Stomach (tissue), 8 donors: ENCODE measurements at regions not wholly inside any gene's neighbourhood (a gene's known extent, or its start where the extent isn't known, plus 50 kb on each side); places are given as distances from the start of the nearest gene placed in this dataset.

Experiments
- DNase-seq, 2 donors: peaks; one replicate each; pipeline versions ENCODE4 v3.0.0 to v3.0.0-alpha.2; 2013 to 2019
- H3K27ac ChIP-seq, 5 donors: fragments of 200-600 bp in 4 of 5; sonication (generic) in 4 of 5; one replicate each; pipeline ENCODE4 v1.5.1; 2013 to 2019; ENCODE audit warnings: mild to moderate bottlenecking in 1 of 5, moderate library complexity in 1 of 5
- H3K27me3 ChIP-seq, 3 donors: fragments of 200-600 bp; sonication (generic); one replicate each; pipeline ENCODE4 v1.5.1; 2017 to 2019; ENCODE audit warnings: mixed run types in 1 of 3
- H3K36me3 ChIP-seq, 4 donors: fragments of 200-600 bp; sonication (generic); 1 replicate in 3 of 4; 2 replicates in 1 of 4; pipeline ENCODE4 v1.5.1; 2016 to 2019
- H3K4me1 ChIP-seq, 4 donors: fragments of 200-600 bp; sonication (generic); one replicate each; pipeline ENCODE4 v1.5.1; 2016 to 2019
- H3K4me3 ChIP-seq, 4 donors: fragments of 200-600 bp; sonication (generic) in 3 of 4; one replicate each; pipeline ENCODE4 v1.5.1; 2016 to 2019; ENCODE audit warnings: mild to moderate bottlenecking in 1 of 4
- H3K9me3 ChIP-seq, 4 donors: fragments of 200-600 bp; sonication (generic); one replicate each; pipeline ENCODE4 v1.5.1; 2016 to 2019
- CTCF ChIP-seq, 7 experiments: fragments of 450-650 bp in 4 of 7; fragments of 200-600 bp in 3 of 7; sonication (generic) in 3 of 7; IDR thresholded peaks; one replicate each; pipeline ENCODE4 v1.5.1; 2016 to 2019; ENCODE audit warnings: antibody characterized with exemption in 7 of 7, control low read depth in 2 of 7, mild to moderate bottlenecking in 1 of 7
- EP300 ChIP-seq: sonication (generic); formaldehyde crosslinking; IDR thresholded peaks from one replicate; pipeline ENCODE4 v1.6.1; 2017; ENCODE audit warnings: antibody characterized with exemption
- POLR2A ChIP-seq, 4 donors: fragments of 450-650 bp; IDR thresholded peaks; one replicate each; pipeline ENCODE4 v1.6.1; 2016; ENCODE audit warnings: antibody characterized with exemption in 4 of 4, control low read depth in 2 of 4, mild to moderate bottlenecking in 1 of 4, moderate library complexity in 1 of 4
- POLR2AphosphoS5 ChIP-seq, 3 donors: sonication (generic); formaldehyde crosslinking; IDR thresholded peaks; one replicate each; pipeline ENCODE4 v1.6.1; 2016; ENCODE audit warnings: antibody characterized with exemption in 3 of 3
- WGBS, 5 donors: extraction: QIAGEN DNeasy Blood & Tissue Kit in 3 of 5; methylation state at CpG; one replicate each; pipeline versions ENCODE4 v1.1.5 to v1.1.7; 2013 to 2018; 5-methylcytosine and 5-hydroxymethylcytosine counted together
- intact Hi-C: fragments of 100-400 bp; cut with DNase I; formaldehyde crosslinking; loops from one replicate; pipeline ENCODE4 v1.15.1; 2023; ENCODE audit warnings: low total_unique reads
- donor health status: healthy with polysubstance abuse.
- donor health status: Bipolar disorder and iron deficiency.
- donor health status: healthy.

DNA sequence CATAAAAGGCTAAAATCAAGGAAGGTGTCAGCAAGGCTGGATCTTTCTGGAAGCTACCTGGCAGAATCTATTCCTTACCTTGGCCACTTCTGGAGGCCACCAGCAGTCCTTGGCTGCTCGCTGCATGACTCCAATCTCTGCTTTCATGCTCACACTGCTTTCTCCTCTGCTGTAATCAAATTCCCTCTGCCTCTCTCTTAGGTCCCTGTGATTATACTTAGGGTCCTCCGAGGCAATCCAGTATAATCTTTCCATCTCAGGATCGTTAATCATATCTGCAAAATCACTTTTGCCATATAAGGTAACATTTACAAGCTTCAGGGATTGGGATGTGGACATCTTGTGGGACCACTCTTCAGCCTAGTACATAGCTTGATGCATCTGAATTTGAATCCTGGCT lies 110.7 kb upstream of the IVNS1ABP start:
- 70 to 80% (median 75%) methylated on average over 3 of the region's 3 CpGs for WGBS, 5 donors
- Histone ChIP-seq H3K4me3 (no peak overlapping the region), H3K9me3 (no peaks in the 10 kb centered on the region), H3K27ac (no peak overlapping the region), H3K4me1 (no peaks in the 10 kb centered on the region), H3K27me3 (no peaks in the 10 kb centered on the region), H3K36me3 (no peaks in the 10 kb centered on the region)
- intact Hi-C loops, result no loop called here
- TF ChIP-seq POLR2AphosphoS5 (IDR thresholded peaks at IDR 0.05) (no peak), POLR2A (IDR thresholded peaks at IDR 0.05) (no peak), CTCF (IDR thresholded peaks at IDR 0.05) (no peak), EP300 (no peak)
- no peak for DNase-seq

- WGBS, 5 donors, result 57 to 66% (median 61%) methylated on average over 2 of the region's 2 CpGs
- no peak overlapping the region for H3K4me3 ChIP-seq
- H3K36me3 ChIP-seq, result no peaks in the 10 kb centered on the region
- H3K27ac ChIP-seq, result no peak overlapping the region
- intact Hi-C loops, result no loop called here
- no peaks in the 10 kb centered on the region for H3K4me1 ChIP-seq
- DNase-seq, result no peak
- TF ChIP-seq CTCF (IDR thresholded peaks at IDR 0.05) (no peak), POLR2AphosphoS5 (IDR thresholded peaks at IDR 0.05) (no peak), EP300 (no peak), POLR2A (IDR thresholded peaks at IDR 0.05) (no peak)
- no peaks in the 10 kb centered on the region for H3K9me3 ChIP-seq
- H3K27me3 ChIP-seq, result no peaks in the 10 kb centered on the region
These were observed 110.2 kb upstream of the IVNS1ABP start for GRCh38 chr1:185427264-185427663.

GRCh38 chr1:185426848-185427247 lies 109.8 kb upstream of the IVNS1ABP start:
- WGBS, 5 donors, result 73 to 82% (median 78%) methylated on average over 5 of the region's 5 CpGs
- H3K27ac ChIP-seq, result no peak overlapping the region
- intact Hi-C loops, result no loop called here

GRCh38 chr1:185425163-185425562 lies 108.1 kb upstream of the IVNS1ABP start:
- WGBS, 5 donors, result 92 to 99% (median 97%) methylated on average over 3 of the region's 3 CpGs
- TF ChIP-seq EP300 (no peak), POLR2AphosphoS5 (IDR thresholded peaks at IDR 0.05) (no peak), POLR2A (IDR thresholded peaks at IDR 0.05) (no peak), CTCF (IDR thresholded peaks at IDR 0.05) (no peak)
- Histone ChIP-seq H3K9me3 (no peaks in the 10 kb centered on the region), H3K27ac (no peak overlapping the region), H3K36me3 (no peaks in the 10 kb centered on the region), H3K4me1 (no peaks in the 10 kb centered on the region), H3K27me3 (no peaks in the 10 kb centered on the region), H3K4me3 (no peak overlapping the region)
- intact Hi-C loops, result no loop called here
- no peak for DNase-seq

More at GRCh38 chr1:185426848-185427247, 109.8 kb upstream of the IVNS1ABP start:
- no peak overlapping the region for H3K4me3 ChIP-seq
- H3K27me3 ChIP-seq, result no peaks in the 10 kb centered on the region
- TF ChIP-seq EP300 (no peak), POLR2A (IDR thresholded peaks at IDR 0.05) (no peak), POLR2AphosphoS5 (IDR thresholded peaks at IDR 0.05) (no peak), CTCF (IDR thresholded peaks at IDR 0.05) (no peak)
- no peak for DNase-seq
- H3K9me3 ChIP-seq, result no peaks in the 10 kb centered on the region
- no peaks in the 10 kb centered on the region for H3K36me3 ChIP-seq
- H3K4me1 ChIP-seq, result no peaks in the 10 kb centered on the region
